ENCODE measurements at regions not wholly inside any gene's neighbourhood (a gene's known extent, or its start where the extent isn't known, plus 50 kb on each side); places are given as distances from the start of the nearest gene placed in this dataset.

GRCh38 chr13:59000770-59001169 lies 1163.0 kb downstream of the DIAPH3 start:
- Histone ChIP-seq H3K27ac (no peak overlapping the region), H3K27me3 (no peaks in the 10 kb centered on the region), H3K9me3 (no peaks in the 10 kb centered on the region), H3K4me1 (no peaks in the 10 kb centered on the region), H3K4me3 (no peak overlapping the region), H3K36me3 (no peaks in the 10 kb centered on the region)
- DNase-seq, result no peak
- TF ChIP-seq CTCF (IDR thresholded peaks at IDR 0.05) (no peak), EP300 (IDR thresholded peaks at IDR 0.05) (no peak), POLR2AphosphoS5 (IDR thresholded peaks at IDR 0.05) (no peak), POLR2A (IDR thresholded peaks at IDR 0.05) (no peak)
- intact Hi-C loops (cut with DNase I), result no loop called here

GRCh38 chr13:59012731-59013130 lies 1151.0 kb downstream of the DIAPH3 start:
- no peak for DNase-seq
- 79 to 88% methylated on average over 11 of the region's 11 CpGs for WGBS, 2 donors
- Histone ChIP-seq H3K36me3 (no peaks in the 10 kb centered on the region), H3K4me1 (no peaks in the 10 kb centered on the region), H3K4me3 (no peak overlapping the region), H3K9me3 (no peaks in the 10 kb centered on the region), H3K27me3 (no peaks in the 10 kb centered on the region), H3K27ac (no peak overlapping the region)
- TF ChIP-seq EP300 (IDR thresholded peaks at IDR 0.05), result no peak
- TF ChIP-seq CTCF (IDR thresholded peaks at IDR 0.05), result no peak
- no peak for TF ChIP-seq POLR2A (IDR thresholded peaks at IDR 0.05)
- TF ChIP-seq POLR2AphosphoS5 (IDR thresholded peaks at IDR 0.05), result no peak
- intact Hi-C loops (cut with DNase I), result no loop called here

GRCh38 chr13:59016250-59016649 lies 1147.5 kb downstream of the DIAPH3 start:
- Histone ChIP-seq H3K9me3 (no peaks in the 10 kb centered on the region), H3K4me3 (no peak overlapping the region), H3K36me3 (no peaks in the 10 kb centered on the region), H3K27me3 (no peaks in the 10 kb centered on the region), H3K27ac (no peak overlapping the region), H3K4me1 (no peaks in the 10 kb centered on the region)
- TF ChIP-seq POLR2AphosphoS5 (IDR thresholded peaks at IDR 0.05) (no peak), POLR2A (IDR thresholded peaks at IDR 0.05) (no peak)
- DNase-seq, result no peak
- intact Hi-C loops (cut with DNase I), result no loop called here
- WGBS, 2 donors, result 71 to 80% methylated on average over 3 of the region's 3 CpGs

- Histone ChIP-seq H3K36me3 (no peaks in the 10 kb centered on the region), H3K27me3 (no peaks in the 10 kb centered on the region), H3K27ac (no peak overlapping the region), H3K4me1 (no peaks in the 10 kb centered on the region), H3K4me3 (no peak overlapping the region), H3K9me3 (no peaks in the 10 kb centered on the region)
- intact Hi-C loops (cut with DNase I), result no loop called here
- 79 to 92% methylated on average over 3 of the region's 3 CpGs for WGBS, 2 donors
- no peak for DNase-seq
- TF ChIP-seq CTCF (IDR thresholded peaks at IDR 0.05) (no peak), POLR2A (IDR thresholded peaks at IDR 0.05) (no peak), POLR2AphosphoS5 (IDR thresholded peaks at IDR 0.05) (no peak)
Measured at GRCh38 chr13:59024434-59024833, 1139.3 kb downstream of the DIAPH3 start.

GRCh38 chr13:59034198-59034597 lies 1129.5 kb downstream of the DIAPH3 start:
- TF ChIP-seq CTCF (IDR thresholded peaks at IDR 0.05), result no peak
- TF ChIP-seq POLR2A (IDR thresholded peaks at IDR 0.05), result no peak
- no peak for TF ChIP-seq EP300 (IDR thresholded peaks at IDR 0.05)
- no peak for TF ChIP-seq POLR2AphosphoS5 (IDR thresholded peaks at IDR 0.05)
- WGBS, 2 donors, result 74 to 90% methylated on average over 2 of the region's 2 CpGs
- intact Hi-C loops (cut with DNase I), result no loop called here

More at GRCh38 chr13:59034198-59034597, 1129.5 kb downstream of the DIAPH3 start:
- Histone ChIP-seq H3K4me1 (no peaks in the 10 kb centered on the region), H3K27me3 (no peaks in the 10 kb centered on the region), H3K27ac (no peak overlapping the region), H3K4me3 (no peak overlapping the region), H3K9me3 (no peaks in the 10 kb centered on the region), H3K36me3 (no peaks in the 10 kb centered on the region)
- no peak for DNase-seq

Data from sigmoid colon (tissue), 6 donors.